HG02763 (cell line): ENCODE measurements at regions not wholly inside any gene's neighbourhood (a gene's known extent, or its start where the extent isn't known, plus 50 kb on each side); places are given as distances from the start of the nearest gene placed in this dataset.

Experiments
- ATAC-seq: cut with Tn5 transposase; IDR thresholded peaks from one replicate; pipeline ENCODE4 v1.9.1; 2021; ENCODE audit warnings: mild to moderate bottlenecking, moderate library complexity; ENCODE audit not compliant: unreplicated experiment

GRCh38 chr7:25926451-25926850, 225.5 kb upstream of the NFE2L3 start:
- no peak for ATAC-seq

- ATAC-seq: no peak
Measured at GRCh38 chr7:25926891-25927625, 224.9 kb upstream of the NFE2L3 start.

- ATAC-seq: no peak
Measured at GRCh38 chr7:25927626-25927978, 224.4 kb upstream of the NFE2L3 start.

GRCh38 chr7:25928549-25929330, 223.3 kb upstream of the NFE2L3 start:
- no peak for ATAC-seq

- no peak for ATAC-seq
Measured at GRCh38 chr7:25929448-25929847, 222.6 kb upstream of the NFE2L3 start.

- ATAC-seq: no peak
Measured at GRCh38 chr7:25930492-25931048, 221.4 kb upstream of the NFE2L3 start.

- ATAC-seq: no peak
Measured at GRCh38 chr7:25931156-25931555, 220.8 kb upstream of the NFE2L3 start.

- ATAC-seq: no peak
Measured at GRCh38 chr7:25933921-25934320, 218.1 kb upstream of the NFE2L3 start.

- ATAC-seq: no peak
Measured at GRCh38 chr7:25940086-25940906, 211.7 kb upstream of the NFE2L3 start.

- no peak for ATAC-seq
Measured at GRCh38 chr7:25944777-25945515, 207.1 kb upstream of the NFE2L3 start.

- no peak for ATAC-seq
Measured at GRCh38 chr7:25945608-25946007, 206.4 kb upstream of the NFE2L3 start.

- no peak for ATAC-seq
Measured at GRCh38 chr7:25946181-25946580, 205.8 kb upstream of the NFE2L3 start.

- peak; percentile 27 for ATAC-seq
Measured at GRCh38 chr7:25947669-25948516, 204.1 kb upstream of the NFE2L3 start.

- no peak for ATAC-seq
Measured at GRCh38 chr7:25949736-25950487, 202.1 kb upstream of the NFE2L3 start.

- ATAC-seq: peak; percentile 81
Measured at GRCh38 chr7:25950488-25951413, 201.2 kb upstream of the NFE2L3 start.

- ATAC-seq: peak; percentile 46
Measured at GRCh38 chr7:25951414-25952260, 200.4 kb upstream of the NFE2L3 start.
